ENCODE measurements at regions not wholly inside any gene's neighbourhood (a gene's known extent, or its start where the extent isn't known, plus 50 kb on each side); places are given as distances from the start of the nearest gene placed in this dataset.
"Not testable (repeated sequence)": the region's sequence is repeated elsewhere in the genome, so short reads cannot be mapped to it uniquely, and the experiment has no call there.

GRCh38 chr10:56472978-56473377, 111.9 kb upstream of the ZWINT start:
- TF ChIP-seq CTCF (conservative IDR thresholded peaks at IDR 0.05; ENCODE audit: low read depth, low read length), result no peak
- H3K4me3 ChIP-seq (ENCODE audit: low read depth, low read length), result no peak overlapping the region
- no peak for DNase-seq (ENCODE audit: low read depth)

GRCh38 chr10:56470701-56471100, 109.6 kb upstream of the ZWINT start:
- no peak for TF ChIP-seq CTCF (conservative IDR thresholded peaks at IDR 0.05; ENCODE audit: low read depth, low read length)
- DNase-seq (ENCODE audit: low read depth), result no peak
- H3K4me3 ChIP-seq (ENCODE audit: low read depth, low read length), result no peak overlapping the region

GRCh38 chr10:56469482-56469881, 108.4 kb upstream of the ZWINT start:
- TF ChIP-seq CTCF (conservative IDR thresholded peaks at IDR 0.05; ENCODE audit: low read depth, low read length), result no peak
- H3K4me3 ChIP-seq (ENCODE audit: low read depth, low read length), result no peak overlapping the region
- DNase-seq (ENCODE audit: low read depth), result no peak

GRCh38 chr10:56466005-56466404, 104.9 kb upstream of the ZWINT start:
- TF ChIP-seq CTCF (conservative IDR thresholded peaks at IDR 0.05; ENCODE audit: low read depth, low read length), result no peak
- H3K4me3 ChIP-seq (ENCODE audit: low read depth, low read length), result no peak overlapping the region
- no peak for DNase-seq (ENCODE audit: low read depth)

- DNase-seq (ENCODE audit: low read depth), result peak; percentile 1
- no peak for TF ChIP-seq CTCF (conservative IDR thresholded peaks at IDR 0.05; ENCODE audit: low read depth, low read length)
- H3K4me3 ChIP-seq (ENCODE audit: low read depth, low read length), result no peak overlapping the region
These were observed 88.7 kb upstream of the ZWINT start for GRCh38 chr10:56449770-56450169.

- not testable (repeated sequence) for H3K4me3 ChIP-seq (ENCODE audit: low read depth, low read length); DNase-seq (ENCODE audit: low read depth)
These were observed 86.6 kb upstream of the ZWINT start for GRCh38 chr10:56447613-56448012.

- H3K4me3 ChIP-seq (ENCODE audit: low read depth, low read length); DNase-seq (ENCODE audit: low read depth): not testable (repeated sequence)
These were observed 80.3 kb upstream of the ZWINT start for GRCh38 chr10:56441337-56441736.

Data from choroid plexus epithelial cell (primary cell).